NCI-H526 (cell line): ENCODE measurements at regions not wholly inside any gene's neighbourhood (a gene's known extent, or its start where the extent isn't known, plus 50 kb on each side); places are given as distances from the start of the nearest gene placed in this dataset.

ENCODE experiments used
- DNase-seq, 2 experiments: peaks; one replicate each; lab custom pipeline; 2025; lab: John Stamatoyannopoulos, UW

- no peak for DNase-seq
Measured at GRCh38 chr4:45778514-45778913, 345.3 kb downstream of the GABRG1 start.

GRCh38 chr4:45776146-45776545 is 347.7 kb downstream of the GABRG1 start:
- DNase-seq, result no peak

GRCh38 chr4:45770958-45771357 is 352.9 kb downstream of the GABRG1 start:
- no peak for DNase-seq

- DNase-seq, result no peak
Measured at GRCh38 chr4:45765521-45765920, 358.3 kb downstream of the GABRG1 start.

- DNase-seq, result no peak
Measured at GRCh38 chr4:45751877-45752530, 371.9 kb downstream of the GABRG1 start.

GRCh38 chr4:45750721-45751120 is 373.1 kb downstream of the GABRG1 start:
- no peak for DNase-seq

GRCh38 chr4:45745741-45746140 is 378.1 kb downstream of the GABRG1 start:
- DNase-seq, result no peak

GRCh38 chr4:45741897-45742296 is 382.0 kb downstream of the GABRG1 start:
- peak in 1 of 2 experiments; percentile 10 for DNase-seq

- DNase-seq, result no peak
Measured at GRCh38 chr4:45732161-45732560, 391.7 kb downstream of the GABRG1 start.

GRCh38 chr4:45716093-45716492 is 407.8 kb downstream of the GABRG1 start:
- DNase-seq, result no peak

GRCh38 chr4:45713996-45714395 is 409.9 kb downstream of the GABRG1 start:
- no peak for DNase-seq

- DNase-seq, result no peak
Measured at GRCh38 chr4:45701621-45702020, 422.2 kb downstream of the GABRG1 start.

- no peak for DNase-seq
Measured at GRCh38 chr4:45693746-45694145, 430.1 kb downstream of the GABRG1 start.

- DNase-seq, result no peak
Measured at GRCh38 chr4:45692131-45692735, 431.6 kb downstream of the GABRG1 start.

- DNase-seq, result no peak
Measured at GRCh38 chr4:45688341-45688740, 435.5 kb downstream of the GABRG1 start.

GRCh38 chr4:45679411-45679810 is 444.4 kb downstream of the GABRG1 start:
- DNase-seq, result no peak

- DNase-seq, result no peak
Measured at GRCh38 chr4:45668128-45668527, 455.7 kb downstream of the GABRG1 start.

- no peak for DNase-seq
Measured at GRCh38 chr4:45663628-45664081, 460.2 kb downstream of the GABRG1 start.

GRCh38 chr4:45663003-45663402 is 460.9 kb downstream of the GABRG1 start:
- no peak for DNase-seq

- no peak for DNase-seq
Measured at GRCh38 chr4:45661893-45662292, 462.0 kb downstream of the GABRG1 start.

- no peak for DNase-seq
Measured at GRCh38 chr4:45650545-45650944, 473.3 kb downstream of the GABRG1 start.

GRCh38 chr4:45648846-45649245 is 475.0 kb downstream of the GABRG1 start:
- DNase-seq, result no peak

GRCh38 chr4:45647823-45648222 is 476.0 kb downstream of the GABRG1 start:
- no peak for DNase-seq
